ENCODE measurements at regions not wholly inside any gene's neighbourhood (a gene's known extent, or its start where the extent isn't known, plus 50 kb on each side); places are given as distances from the start of the nearest gene placed in this dataset.

DNA sequence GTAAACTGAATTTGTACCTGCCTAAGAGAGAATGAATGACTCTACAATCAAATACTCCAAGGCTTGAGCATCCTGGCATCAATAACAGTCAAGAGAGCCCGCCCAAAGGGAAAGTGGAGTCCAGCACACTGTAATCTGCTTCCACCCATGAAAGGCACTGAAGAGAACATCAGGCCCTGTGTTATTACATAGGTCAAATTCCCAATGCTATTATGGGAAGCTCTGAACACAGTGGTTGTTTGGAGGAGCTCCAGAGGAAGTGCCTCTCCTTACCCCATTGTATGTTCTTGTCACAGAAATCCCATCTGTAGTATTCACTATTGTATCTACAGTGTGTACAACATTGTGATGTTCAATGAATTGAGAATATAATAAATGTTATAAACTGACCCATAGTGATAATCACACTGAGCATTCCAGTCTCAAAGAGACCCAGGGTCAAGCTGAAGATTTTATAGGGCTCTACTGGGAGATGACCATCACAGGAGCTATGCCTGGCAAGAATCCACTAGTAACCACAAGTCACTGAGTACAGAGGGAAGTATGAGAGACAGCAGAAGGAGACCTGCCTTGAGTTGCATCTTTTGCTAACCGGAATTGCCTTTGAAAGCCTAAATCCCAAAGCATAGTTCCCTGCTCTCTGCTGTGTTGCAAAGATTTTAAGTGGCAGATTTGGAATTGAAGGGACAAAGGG lies 446.7 kb downstream of the GJA1 start:
- Histone ChIP-seq H3K27me3 (ENCODE audit: control insufficient read depth, insufficient read depth, low read length) (no peaks in the 10 kb centered on the region), H3K36me3 (ENCODE audit: control insufficient read depth, insufficient read depth, low read length) (no peaks in the 10 kb centered on the region), H3K4me3 (ENCODE audit: low read depth, low read length) (no peak overlapping the region)
- DNase-seq (ENCODE audit: low read depth) = no peak
- TF ChIP-seq, protein P1, sequence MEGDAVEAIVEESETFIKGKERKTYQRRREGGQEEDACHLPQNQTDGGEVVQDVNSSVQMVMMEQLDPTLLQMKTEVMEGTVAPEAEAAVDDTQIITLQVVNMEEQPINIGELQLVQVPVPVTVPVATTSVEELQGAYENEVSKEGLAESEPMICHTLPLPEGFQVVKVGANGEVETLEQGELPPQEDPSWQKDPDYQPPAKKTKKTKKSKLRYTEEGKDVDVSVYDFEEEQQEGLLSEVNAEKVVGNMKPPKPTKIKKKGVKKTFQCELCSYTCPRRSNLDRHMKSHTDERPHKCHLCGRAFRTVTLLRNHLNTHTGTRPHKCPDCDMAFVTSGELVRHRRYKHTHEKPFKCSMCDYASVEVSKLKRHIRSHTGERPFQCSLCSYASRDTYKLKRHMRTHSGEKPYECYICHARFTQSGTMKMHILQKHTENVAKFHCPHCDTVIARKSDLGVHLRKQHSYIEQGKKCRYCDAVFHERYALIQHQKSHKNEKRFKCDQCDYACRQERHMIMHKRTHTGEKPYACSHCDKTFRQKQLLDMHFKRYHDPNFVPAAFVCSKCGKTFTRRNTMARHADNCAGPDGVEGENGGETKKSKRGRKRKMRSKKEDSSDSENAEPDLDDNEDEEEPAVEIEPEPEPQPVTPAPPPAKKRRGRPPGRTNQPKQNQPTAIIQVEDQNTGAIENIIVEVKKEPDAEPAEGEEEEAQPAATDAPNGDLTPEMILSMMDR (IDR thresholded peaks at IDR 0.05; ENCODE audit: insufficient read depth, low read length, poor library complexity, severe bottlenecking) = no peak

DNA sequence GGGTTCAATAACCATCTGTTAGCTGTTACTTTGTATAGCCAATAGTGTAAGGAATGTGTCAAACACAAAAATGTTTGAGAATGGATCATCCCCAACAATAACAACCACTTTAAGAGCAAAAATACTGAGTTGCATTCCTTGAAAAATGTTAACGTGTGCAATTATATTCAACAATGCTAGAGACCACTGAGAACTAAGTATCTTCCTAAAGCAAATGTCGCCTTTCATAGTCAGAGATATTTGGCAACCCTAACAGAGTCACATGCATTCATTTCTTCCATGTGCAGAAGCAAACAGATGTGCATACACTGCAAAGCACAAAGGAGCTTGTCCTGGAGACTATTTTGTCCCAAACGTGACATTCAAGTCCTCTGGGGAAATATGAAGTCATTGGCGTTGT lies 448.6 kb downstream of the GJA1 start:
- Histone ChIP-seq H3K36me3 (ENCODE audit: control insufficient read depth, insufficient read depth, low read length) (no peaks in the 10 kb centered on the region), H3K27me3 (ENCODE audit: control insufficient read depth, insufficient read depth, low read length) (no peaks in the 10 kb centered on the region), H3K4me3 (ENCODE audit: low read depth, low read length) (no peak overlapping the region)
- DNase-seq (ENCODE audit: low read depth) = no peak
- TF ChIP-seq, protein P1 (IDR thresholded peaks at IDR 0.05; ENCODE audit: insufficient read depth, low read length, poor library complexity, severe bottlenecking) = no peak

- Histone ChIP-seq H3K36me3 (ENCODE audit: control insufficient read depth, insufficient read depth, low read length) (no peaks in the 10 kb centered on the region), H3K27me3 (ENCODE audit: control insufficient read depth, insufficient read depth, low read length) (no peaks in the 10 kb centered on the region), H3K4me3 (ENCODE audit: low read depth, low read length) (no peak overlapping the region)
- TF ChIP-seq, protein P1 (IDR thresholded peaks at IDR 0.05; ENCODE audit: insufficient read depth, low read length, poor library complexity, severe bottlenecking) = no peak
- no peak for DNase-seq (ENCODE audit: low read depth)
Observed at GRCh38 chr6:121884620-121885019, 449.2 kb downstream of the GJA1 start.

DNA sequence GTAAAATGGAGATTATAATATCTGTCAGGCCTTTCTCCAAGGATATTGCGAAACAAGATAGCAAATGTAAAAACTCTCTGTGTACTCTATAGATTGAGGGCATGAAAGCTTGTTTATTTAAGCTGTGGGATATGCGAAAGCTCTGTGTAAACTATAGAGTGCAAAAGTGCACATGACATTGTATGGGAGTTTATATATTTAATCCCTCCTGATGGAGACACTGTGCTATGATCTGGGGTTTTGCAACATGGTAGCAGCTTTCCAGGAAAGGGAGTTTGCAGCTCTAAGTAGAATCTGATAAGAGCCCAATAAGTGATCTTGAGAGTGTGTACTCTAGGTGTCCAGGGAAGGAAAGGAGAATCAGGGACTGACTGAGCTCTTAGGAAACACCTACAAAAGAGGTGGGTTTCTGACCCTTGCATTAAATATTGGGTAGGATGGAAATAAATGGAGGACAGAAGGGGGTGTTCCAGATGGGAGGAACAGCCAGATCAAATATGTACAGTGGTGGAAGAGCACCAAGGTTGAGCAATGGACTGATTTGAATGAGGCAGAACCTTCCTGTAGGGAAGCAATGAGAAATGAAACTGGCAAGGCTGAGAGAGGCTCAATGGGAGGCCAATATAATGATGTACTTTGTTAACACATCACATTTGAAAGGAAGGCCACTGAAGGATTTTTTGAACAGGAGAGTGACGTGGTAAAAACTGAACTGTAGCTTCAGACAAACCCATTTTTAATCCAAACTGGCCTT lies 450.1 kb downstream of the GJA1 start:
- H3K36me3 ChIP-seq (ENCODE audit: control insufficient read depth, insufficient read depth, low read length) = no peaks in the 10 kb centered on the region
- H3K27me3 ChIP-seq (ENCODE audit: control insufficient read depth, insufficient read depth, low read length) = no peaks in the 10 kb centered on the region
- no peak for DNase-seq (ENCODE audit: low read depth)
- H3K4me3 ChIP-seq (ENCODE audit: low read depth, low read length) = no peak overlapping the region
- TF ChIP-seq, protein P1 (IDR thresholded peaks at IDR 0.05; ENCODE audit: insufficient read depth, low read length, poor library complexity, severe bottlenecking) = no peak

- no peak for DNase-seq (ENCODE audit: low read depth)
- TF ChIP-seq, protein P1 (IDR thresholded peaks at IDR 0.05; ENCODE audit: insufficient read depth, low read length, poor library complexity, severe bottlenecking) = no peak
Observed at GRCh38 chr6:121886223-121886830, 450.9 kb downstream of the GJA1 start.

More at GRCh38 chr6:121886223-121886830, 450.9 kb downstream of the GJA1 start:
- Histone ChIP-seq H3K4me3 (ENCODE audit: low read depth, low read length) (no peak overlapping the region), H3K27me3 (ENCODE audit: control insufficient read depth, insufficient read depth, low read length) (no peaks in the 10 kb centered on the region), H3K36me3 (ENCODE audit: control insufficient read depth, insufficient read depth, low read length) (no peaks in the 10 kb centered on the region)

Data from kidney epithelial cell (primary cell).